SK-N-SH (cell line): ENCODE measurements at regions not wholly inside any gene's neighbourhood (a gene's known extent, or its start where the extent isn't known, plus 50 kb on each side); places are given as distances from the start of the nearest gene placed in this dataset.

ENCODE experiments used
- CTCF ChIP-seq: fragments of 200-600 bp; sonication (generic); IDR thresholded peaks from 2 replicates; pipeline ENCODE4 v1.6.1; 2017; ENCODE audit warnings: antibody characterized with exemption, mild to moderate bottlenecking, moderate library complexity
- POLR2AphosphoS5 ChIP-seq: IDR thresholded peaks from 2 replicates; pipeline ENCODE4 v1.6.1; 2012; ENCODE audit warnings: low read depth, low read length

- TF ChIP-seq POLR2AphosphoS5 (no peak), CTCF (no peak)
These were observed 484.6 kb downstream of the LTN1 start for GRCh38 chr21:28508126-28508525.
